Stimulated activated naive CD8-positive, alpha-beta T cell treated with anti-CD3 and anti-CD28 coated beads, Interleukin-15, Interleukin-2, amounts not matched to agents 100 U/mL and 50 U/mL, for 24 hours (primary cell): ENCODE measurements at regions not wholly inside any gene's neighbourhood (a gene's known extent, or its start where the extent isn't known, plus 50 kb on each side); places are given as distances from the start of the nearest gene placed in this dataset.

Experiments used
- ATAC-seq: fragments of 150-1000 bp; cut with Tn5 transposase; one replicate; pipeline ENCODE4 v1.10.0; 2021
- DNase-seq: peaks from one replicate; pipeline ENCODE4 v3.0.0; 2021

DNA sequence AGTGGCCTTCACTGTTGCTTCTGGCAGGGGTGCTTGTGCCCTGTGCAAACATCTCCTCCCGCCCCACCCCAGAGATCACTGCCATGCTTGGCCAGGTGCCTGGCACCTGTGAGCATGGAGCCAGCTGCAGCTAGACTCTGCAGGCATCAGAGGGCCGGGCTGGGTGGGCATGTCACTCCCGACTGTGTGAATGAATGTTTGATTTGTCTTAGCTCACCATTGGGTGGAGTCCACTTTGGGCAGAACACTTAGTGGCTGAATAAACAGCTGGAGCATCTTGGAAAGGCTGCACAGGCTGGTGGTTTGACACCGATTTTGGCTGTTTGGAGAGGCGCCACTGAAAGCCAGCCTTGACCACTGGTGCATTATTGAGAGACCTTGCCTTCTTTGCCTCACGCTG, 267.3 kb downstream of the DLEU7 start:
- no peak for DNase-seq
- no peak for ATAC-seq

DNA sequence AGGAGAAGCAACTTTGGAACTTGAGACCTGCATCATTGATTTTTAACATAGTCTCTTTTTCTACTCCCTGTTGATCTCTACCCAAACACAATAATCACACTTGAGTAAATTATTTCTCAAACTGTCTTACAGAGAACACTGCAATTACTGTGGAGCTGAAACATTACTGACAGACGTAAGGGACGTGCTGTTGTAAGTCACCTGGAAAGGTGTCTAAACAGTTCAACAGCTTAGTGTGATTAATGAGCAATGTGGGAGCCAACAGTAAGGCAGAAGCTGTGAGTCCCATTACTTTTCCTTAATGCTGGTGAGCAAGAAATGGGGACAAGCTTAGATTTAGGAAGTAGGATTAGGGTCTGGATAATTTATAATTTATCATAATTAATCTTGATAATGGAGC, 265.7 kb downstream of the DLEU7 start:
- ATAC-seq (no peak), DNase-seq (no peak)

- DNase-seq (no peak), ATAC-seq (peak; percentile 55)
Measured at GRCh38 chr13:50580684-50581305, 262.7 kb downstream of the DLEU7 start.

- no peak for ATAC-seq
- no peak for DNase-seq
Measured at GRCh38 chr13:50581586-50582196, 261.8 kb downstream of the DLEU7 start.

DNA sequence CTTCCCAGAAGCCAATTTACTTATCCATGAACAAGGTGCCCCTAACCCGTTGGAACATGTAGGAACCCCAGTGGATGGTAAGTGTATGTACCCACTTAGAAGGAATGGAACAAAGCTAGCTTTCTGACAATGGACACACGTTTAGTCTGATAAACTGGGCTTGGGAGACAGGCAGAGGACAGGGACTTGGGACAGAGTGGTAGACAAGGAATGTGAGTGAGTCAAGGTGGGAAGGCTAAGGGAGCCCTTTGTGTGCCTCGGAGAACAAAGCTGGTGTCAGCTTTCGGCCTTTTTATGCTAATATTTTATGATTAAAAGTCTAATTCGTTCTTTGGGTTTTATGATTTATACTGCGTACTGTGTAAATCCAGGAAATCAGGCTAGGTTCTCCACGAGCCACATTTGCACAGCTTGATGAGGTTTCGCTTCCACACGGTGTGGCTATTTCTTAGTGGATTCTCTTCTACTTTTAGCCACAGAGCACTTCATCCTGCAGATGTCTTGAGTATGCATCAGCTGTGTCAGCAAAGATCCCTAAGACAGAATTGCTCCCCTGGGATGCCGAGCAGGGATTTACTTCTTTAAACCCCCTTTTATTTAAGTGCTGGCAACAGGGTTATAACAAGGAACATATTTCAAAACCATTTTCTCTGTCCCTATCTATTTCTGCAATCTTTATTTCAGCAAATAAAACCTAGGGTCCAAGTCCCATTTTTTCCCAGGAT, 258.5 kb downstream of the DLEU7 start:
- no peak for DNase-seq
- ATAC-seq, result no peak

- no peak for ATAC-seq
Measured at GRCh38 chr13:50585674-50586413, 257.6 kb downstream of the DLEU7 start.

GRCh38 chr13:50586414-50587083, 256.9 kb downstream of the DLEU7 start:
- ATAC-seq, result no peak
- DNase-seq, result no peak

More at GRCh38 chr13:50585674-50586413, 257.6 kb downstream of the DLEU7 start:
- DNase-seq, result no peak

DNA sequence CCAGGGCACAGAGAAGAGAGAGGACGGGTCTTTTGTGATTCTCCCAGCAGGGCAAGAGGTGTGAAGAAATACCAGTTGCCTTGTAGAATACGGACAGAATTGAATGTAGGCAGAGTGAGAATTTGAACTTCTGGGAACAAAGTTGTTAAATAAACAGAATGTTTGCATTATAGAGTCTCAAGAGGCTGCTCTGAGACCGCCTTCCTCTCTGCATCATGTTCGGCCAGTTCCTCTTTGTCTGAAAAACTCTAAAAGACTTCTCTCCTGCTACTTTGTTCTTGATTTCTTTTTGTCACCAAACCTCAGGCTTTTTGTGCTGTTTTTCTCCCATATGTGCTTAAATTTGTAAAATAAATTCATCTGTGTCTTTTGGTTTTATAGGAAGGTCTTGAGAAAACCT, 256.4 kb downstream of the DLEU7 start:
- ATAC-seq (no peak), DNase-seq (no peak)

GRCh38 chr13:50587645-50588373, 255.7 kb downstream of the DLEU7 start:
- ATAC-seq, result no peak
- DNase-seq, result no peak

- ATAC-seq, result no peak
Measured at GRCh38 chr13:50588491-50589130, 254.9 kb downstream of the DLEU7 start.

DNA sequence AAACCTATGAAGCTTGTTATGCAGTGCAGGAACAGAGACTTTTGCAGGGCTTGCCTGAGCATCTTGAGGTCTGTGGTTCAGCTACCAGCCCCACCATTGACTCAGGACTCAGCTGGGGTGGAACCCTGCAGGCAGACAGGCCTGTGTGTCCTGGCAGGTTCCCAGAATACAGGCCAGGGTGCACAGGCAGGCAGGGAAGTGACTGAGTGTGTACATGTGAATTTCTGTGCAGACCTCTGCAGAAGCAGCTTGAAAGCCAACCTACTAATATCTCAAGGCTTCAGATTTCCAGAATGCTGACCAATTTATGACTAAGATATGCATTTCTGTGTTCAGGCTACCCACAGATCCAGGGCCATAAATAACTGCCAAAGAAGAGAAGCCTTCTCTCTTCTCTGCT, 254.4 kb downstream of the DLEU7 start:
- ATAC-seq (peak; percentile 53), DNase-seq (no peak)

More at GRCh38 chr13:50588491-50589130, 254.9 kb downstream of the DLEU7 start:
- no peak for DNase-seq

DNA sequence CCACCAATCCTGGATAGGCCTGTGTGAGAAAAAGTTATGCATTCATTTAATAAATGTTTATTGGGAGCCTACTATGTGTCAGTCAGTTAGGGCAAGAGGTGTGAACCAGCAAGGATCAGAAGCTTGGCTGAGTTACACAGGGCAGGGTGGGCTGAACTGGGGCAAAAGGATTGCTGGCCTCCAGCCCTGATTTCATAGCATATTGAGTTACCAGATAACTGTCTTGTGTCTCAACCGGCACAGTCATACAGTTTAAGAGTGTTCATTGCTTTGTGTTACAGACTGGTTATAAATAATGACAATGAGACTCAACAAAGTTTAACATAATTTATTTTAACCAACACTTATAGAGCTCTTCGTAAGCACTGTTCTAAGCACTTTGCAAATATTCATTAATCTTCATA, 253.8 kb downstream of the DLEU7 start:
- ATAC-seq (no peak), DNase-seq (no peak)

- DNase-seq, result no peak
- ATAC-seq, result no peak
Measured at GRCh38 chr13:50592412-50593155, 250.9 kb downstream of the DLEU7 start.

GRCh38 chr13:50593207-50593606, 250.3 kb downstream of the DLEU7 start:
- ATAC-seq, result no peak
- no peak for DNase-seq

- peak; percentile 90 for ATAC-seq
- DNase-seq, result peak; percentile 65
Measured at GRCh38 chr13:50594276-50595051, 249.0 kb downstream of the DLEU7 start.

- DNase-seq (no peak), ATAC-seq (no peak)
Measured at GRCh38 chr13:50595196-50595595, 248.3 kb downstream of the DLEU7 start.

GRCh38 chr13:50596156-50596555, 247.3 kb downstream of the DLEU7 start:
- ATAC-seq, result no peak
- DNase-seq, result no peak

DNA sequence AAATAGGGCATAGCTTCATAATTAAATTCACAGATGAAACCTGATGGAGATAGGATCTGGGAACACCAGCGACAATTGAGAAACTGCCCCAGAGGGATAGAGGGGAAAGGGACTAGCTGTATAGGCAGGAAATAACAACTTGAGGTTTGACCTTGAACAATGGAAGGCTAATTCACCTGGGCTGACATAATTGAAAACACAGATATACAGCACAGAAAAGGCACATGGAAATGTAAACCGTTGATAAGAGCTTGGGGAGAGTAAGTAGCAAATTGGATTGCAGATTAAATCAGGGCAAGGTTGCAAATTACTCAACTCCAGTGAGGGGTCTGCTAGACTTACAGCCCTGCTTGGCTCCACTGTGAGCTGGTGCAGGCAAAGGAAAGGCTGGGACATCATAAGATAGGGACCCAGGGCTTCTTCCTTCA, 246.7 kb downstream of the DLEU7 start:
- no peak for DNase-seq
- ATAC-seq, result no peak

DNA sequence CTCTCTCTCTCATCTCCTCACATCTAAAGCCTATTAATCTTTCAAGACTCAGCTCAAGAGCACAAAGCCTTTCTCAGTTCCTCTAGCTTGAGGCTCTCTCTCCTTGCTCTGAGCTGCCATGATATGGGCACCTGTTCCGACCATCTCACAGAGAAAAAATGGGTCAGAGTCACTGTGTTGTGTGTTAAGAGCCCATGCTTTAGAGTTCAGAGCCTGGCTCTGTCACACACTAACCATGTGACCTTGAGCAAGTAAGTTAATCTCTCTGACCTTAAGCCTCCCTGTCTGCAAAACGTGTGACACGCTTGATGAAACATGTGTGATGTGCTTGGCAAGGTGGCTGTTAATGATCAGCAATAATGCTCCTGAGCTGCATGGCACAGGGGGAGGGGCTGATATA, 245.2 kb downstream of the DLEU7 start:
- ATAC-seq, result no peak
- no peak for DNase-seq
